Right forelimb (tissue), 1 donor: ENCODE measurements at regions not wholly inside any gene's neighbourhood (a gene's known extent, or its start where the extent isn't known, plus 50 kb on each side); places are given as distances from the start of the nearest gene placed in this dataset.

Experiments
- DNase-seq: peaks from one replicate; pipeline ENCODE4 v3.0.0-alpha.2; 2018

- DNase-seq: no peak
Measured at GRCh38 chr7:1322240-1323110, 89.8 kb downstream of the UNCX start.

GRCh38 chr7:1323178-1324027 is 90.7 kb downstream of the UNCX start:
- peak; percentile 79 for DNase-seq

GRCh38 chr7:1324028-1324900 is 91.6 kb downstream of the UNCX start:
- DNase-seq: no peak

- DNase-seq: no peak
Measured at GRCh38 chr7:1325246-1325645, 92.6 kb downstream of the UNCX start.

- no peak for DNase-seq
Measured at GRCh38 chr7:1325646-1326510, 93.2 kb downstream of the UNCX start.

GRCh38 chr7:1326511-1326785 is 93.8 kb downstream of the UNCX start:
- no peak for DNase-seq

- DNase-seq: no peak
Measured at GRCh38 chr7:1329261-1329660, 96.6 kb downstream of the UNCX start.

- no peak for DNase-seq
Measured at GRCh38 chr7:1329966-1330800, 97.5 kb downstream of the UNCX start.

GRCh38 chr7:1330801-1331425 is 98.2 kb downstream of the UNCX start:
- DNase-seq: no peak

GRCh38 chr7:1331561-1332467 is 99.1 kb downstream of the UNCX start:
- DNase-seq: no peak

- no peak for DNase-seq
Measured at GRCh38 chr7:1336509-1336908, 103.8 kb downstream of the UNCX start.

- DNase-seq: no peak
Measured at GRCh38 chr7:1339611-1340010, 106.9 kb downstream of the UNCX start.

GRCh38 chr7:1340031-1340430 is 107.4 kb downstream of the UNCX start:
- DNase-seq: no peak

GRCh38 chr7:1340461-1341360 is 108.0 kb downstream of the UNCX start:
- no peak for DNase-seq

GRCh38 chr7:1341361-1342089 is 108.9 kb downstream of the UNCX start:
- no peak for DNase-seq

GRCh38 chr7:1342090-1342640 is 109.5 kb downstream of the UNCX start:
- no peak for DNase-seq

- no peak for DNase-seq
Measured at GRCh38 chr7:1343551-1343950, 110.9 kb downstream of the UNCX start.

- DNase-seq: no peak
Measured at GRCh38 chr7:1344421-1344820, 111.7 kb downstream of the UNCX start.
